NOMO-1 treated with dmso at 0.1 percent for 144 hours (cell line): ENCODE measurements at regions not wholly inside any gene's neighbourhood (a gene's known extent, or its start where the extent isn't known, plus 50 kb on each side); places are given as distances from the start of the nearest gene placed in this dataset.
"Not testable (repeated sequence)": the region's sequence is repeated elsewhere in the genome, so short reads cannot be mapped to it uniquely, and the experiment has no call there.

Source experiments
- DNase-seq: peaks from one replicate; lab custom pipeline; 2025; ENCODE audit not compliant: unreplicated experiment; lab: John Stamatoyannopoulos, UW

DNA sequence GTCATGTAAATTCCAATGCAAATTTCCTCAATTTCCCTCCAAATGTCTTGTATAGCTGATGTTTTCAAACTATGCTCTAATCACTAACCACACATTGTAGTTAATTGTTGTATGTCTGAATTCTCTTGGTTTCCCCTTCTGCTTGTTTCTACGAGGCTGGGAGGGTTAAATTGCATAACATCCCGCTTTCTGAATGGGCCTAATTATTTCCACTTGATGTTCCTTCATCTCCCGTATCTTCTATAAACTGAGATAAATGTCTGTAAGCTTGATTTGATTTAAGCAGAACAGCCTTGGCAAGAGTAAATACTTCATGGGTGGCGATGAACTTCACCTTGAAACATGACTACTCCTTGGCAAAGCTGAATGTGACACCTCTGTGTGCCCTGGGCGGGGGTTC, 72.2 kb downstream of the SERINC2 start:
- no peak for DNase-seq

DNA sequence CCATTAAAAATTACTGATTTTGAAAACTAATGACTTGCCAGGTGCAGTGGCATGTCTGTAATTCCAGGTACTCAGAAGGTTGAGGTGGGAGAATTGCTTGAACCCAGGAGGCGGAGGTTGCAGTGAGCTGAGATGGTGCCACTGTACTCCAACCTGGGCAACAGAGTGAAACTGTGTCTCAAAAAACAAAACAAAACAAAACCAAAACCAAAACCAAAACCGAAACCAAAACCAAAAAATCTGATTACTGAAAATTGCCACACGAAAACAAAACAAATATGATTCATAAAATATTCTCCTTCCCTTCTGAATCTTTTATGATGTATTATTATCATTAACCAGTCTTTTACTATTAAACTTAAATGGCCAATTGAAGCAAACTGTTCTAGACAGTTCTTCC, 74.1 kb downstream of the SERINC2 start:
- DNase-seq = no peak

DNA sequence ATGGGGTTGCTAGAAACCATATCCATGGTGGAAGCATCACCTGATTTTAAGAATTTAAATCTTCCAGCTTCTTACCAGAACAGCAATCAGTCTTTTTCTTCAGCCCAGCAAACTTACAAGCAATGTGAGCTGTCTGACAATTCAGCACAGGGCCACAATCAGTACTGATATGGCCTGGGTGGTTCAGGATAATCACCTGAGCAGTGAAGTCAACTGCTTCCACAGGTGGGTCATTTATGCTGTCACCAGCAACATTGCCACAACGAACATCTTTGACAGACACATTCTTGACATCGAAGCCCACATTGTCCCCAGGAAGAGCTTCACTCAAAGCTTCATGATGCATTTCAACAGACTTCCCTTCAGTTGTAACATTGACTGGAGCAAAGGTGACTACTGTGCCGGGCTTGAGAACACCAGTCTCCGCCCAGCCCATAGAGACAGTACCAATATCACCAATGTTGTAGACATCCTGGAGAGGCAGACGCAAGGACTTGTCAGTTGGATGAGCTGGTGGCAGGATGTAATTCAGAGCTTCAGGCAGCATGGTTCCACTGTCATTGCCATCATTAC, 74.8 kb downstream of the SERINC2 start:
- DNase-seq = no peak

DNA sequence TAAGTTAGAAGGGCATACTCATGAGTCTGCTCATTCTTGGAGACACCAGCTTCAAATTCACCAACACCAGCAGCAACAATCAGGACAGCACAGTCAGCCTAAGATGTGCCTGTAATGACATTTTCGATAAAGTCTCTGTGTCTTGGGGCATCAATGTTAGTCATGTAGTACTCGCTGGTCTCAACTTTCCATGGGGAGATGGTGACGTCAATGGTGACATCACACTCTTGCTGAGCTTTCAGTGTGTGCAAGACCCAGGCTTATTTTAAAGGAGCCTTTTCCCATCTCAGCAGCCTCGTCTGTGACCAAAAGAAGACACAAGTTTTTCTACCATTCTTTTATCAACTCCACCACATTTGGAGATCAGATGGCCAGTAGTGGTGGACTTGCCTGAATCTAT, 75.5 kb downstream of the SERINC2 start:
- no peak for DNase-seq

DNA sequence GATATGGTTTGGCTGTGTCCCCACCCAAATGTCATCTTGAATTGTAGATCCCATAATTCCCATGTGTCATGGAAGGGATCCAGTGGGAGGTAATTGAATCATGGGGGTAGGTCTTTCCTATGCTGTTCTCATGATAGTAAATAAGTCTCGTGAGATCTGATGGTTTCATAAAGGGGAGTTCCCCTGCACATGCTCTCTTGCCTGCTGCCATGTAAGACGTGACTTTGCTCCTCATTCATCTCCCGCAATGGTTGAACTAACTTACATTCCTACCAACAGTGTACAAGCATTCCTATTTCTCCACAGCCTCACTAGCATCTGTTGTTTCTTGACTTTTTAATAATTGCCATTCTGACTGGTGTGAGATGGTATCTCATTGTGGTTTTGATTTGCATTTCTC, 76.6 kb downstream of the SERINC2 start:
- DNase-seq = not testable (repeated sequence)

DNA sequence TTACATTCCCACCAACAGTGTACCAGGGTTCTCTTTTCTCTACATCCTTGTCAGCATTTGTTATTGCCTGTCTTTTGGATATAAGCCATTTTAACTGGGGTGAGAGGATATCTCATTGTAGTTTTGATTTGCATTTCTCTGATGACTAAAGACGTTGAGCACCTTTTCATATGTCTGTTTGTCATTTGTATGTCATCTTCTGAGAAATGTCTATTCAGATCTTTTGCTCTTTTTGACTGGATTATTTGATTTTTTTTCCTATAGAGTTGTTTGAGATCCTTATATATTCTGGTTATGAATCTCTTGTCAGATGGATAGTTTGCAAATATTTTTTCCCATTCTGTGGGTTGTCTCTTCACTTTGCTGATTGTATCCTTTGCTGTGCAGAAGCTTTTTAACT, 77.6 kb downstream of the SERINC2 start:
- not testable (repeated sequence) for DNase-seq

DNA sequence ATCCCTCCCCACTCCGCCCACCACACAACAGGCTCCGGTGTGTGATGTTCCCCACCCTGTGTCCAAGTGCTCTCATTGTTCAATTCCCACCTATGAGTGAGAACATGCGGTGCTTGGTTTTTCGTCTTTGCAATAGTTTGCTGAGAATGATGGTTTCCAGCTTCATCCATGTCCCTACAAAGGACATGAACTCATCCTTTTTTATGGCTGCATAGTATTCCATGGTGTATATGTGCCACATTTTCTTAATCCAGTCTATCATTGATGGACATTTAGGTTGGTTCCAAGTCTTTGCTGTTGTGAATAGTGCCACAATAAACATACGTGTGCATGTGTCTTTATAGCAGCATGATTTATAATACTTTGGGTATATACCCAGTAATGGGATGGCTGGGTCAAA, 81.0 kb upstream of the TINAGL1 start:
- not testable (repeated sequence) for DNase-seq

DNA sequence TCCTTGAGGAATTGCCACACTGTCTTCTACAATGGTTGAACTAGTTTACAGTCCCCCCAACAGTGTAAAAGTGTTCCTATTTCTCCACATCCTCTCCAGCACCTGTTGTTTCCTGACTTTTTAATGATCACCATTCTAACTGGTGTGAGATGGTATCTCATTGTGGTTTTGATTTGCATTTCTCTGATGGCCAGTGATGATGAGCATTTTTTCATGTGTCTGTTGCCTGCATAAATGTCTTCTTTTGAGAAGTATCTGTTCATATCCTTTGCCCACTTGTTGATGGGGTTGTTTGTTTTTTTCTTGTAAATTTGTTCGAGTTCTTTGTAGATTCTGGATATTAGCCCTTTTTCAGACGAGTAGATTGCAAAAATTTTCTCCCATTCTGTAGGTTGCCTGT, 80.5 kb upstream of the TINAGL1 start:
- not testable (repeated sequence) for DNase-seq

DNA sequence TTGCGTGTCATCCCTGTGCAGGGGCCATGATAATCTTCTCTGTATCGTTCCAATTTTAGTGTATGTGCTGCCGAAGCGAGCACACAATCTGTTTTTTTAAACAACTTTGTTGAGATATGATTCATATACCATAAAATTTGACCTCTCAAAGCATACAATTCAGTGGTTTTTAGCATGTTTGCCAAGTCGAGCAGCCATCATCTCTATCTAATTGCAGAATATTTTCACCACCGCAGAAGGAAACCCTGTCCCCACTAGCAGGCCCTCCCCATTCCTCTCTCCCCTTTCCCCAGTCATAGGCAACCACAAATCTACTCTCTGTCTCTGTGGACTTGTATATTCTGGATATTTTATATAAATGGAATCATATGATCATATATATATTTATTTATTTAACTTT, 78.7 kb upstream of the TINAGL1 start:
- no peak for DNase-seq

DNA sequence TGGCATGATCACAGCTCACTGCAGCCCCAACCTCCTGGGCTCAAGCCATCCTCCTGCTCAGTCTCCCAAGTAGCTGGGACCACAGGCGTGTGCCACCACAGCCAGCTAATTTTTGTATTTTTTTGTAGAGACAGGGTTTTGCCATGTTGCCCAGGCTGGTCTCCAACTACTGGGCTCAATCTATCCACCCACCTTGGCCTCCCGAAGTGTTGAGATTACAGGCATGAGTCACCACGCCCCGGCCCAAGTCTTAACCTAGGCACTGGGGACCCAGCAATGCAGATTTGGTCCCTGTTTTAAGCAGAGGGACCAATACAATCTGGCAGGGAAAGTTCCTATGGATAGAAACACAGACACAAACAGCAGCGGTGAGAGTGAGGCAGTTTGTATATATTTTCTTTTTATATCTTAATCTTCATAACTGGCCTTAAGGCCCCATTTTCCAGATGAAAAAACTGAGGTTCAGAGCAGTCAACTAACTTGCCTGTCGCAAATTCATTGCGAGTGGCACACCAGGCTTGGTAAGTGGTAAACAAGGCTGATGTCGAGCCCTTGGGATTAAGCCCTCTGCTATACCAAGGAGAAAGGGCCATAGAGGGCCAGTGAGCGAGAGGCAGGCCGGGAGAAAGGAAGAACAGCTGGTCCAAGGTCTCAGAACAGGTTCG, 77.8 kb upstream of the TINAGL1 start:
- DNase-seq = no peak

DNA sequence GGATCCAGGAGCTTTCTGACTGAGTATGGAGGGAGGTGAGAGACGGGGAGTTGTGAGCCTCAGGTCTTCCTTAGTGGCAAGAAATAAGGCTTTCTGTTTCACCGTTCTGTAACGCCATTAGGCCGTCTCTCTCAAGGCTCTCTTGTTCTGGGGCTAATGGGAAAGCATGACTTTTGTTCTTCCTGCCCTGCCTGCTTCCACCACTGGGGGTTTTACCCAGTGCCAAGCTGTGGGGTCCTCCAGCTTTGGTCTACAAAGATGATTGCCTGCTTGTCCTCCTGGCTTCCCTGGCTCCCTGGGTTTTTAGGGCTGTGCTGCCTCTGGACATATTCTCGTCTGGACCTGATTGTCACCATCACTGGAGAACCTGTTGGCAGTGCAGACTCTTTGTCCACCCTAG, 74.8 kb upstream of the TINAGL1 start:
- no peak for DNase-seq

DNA sequence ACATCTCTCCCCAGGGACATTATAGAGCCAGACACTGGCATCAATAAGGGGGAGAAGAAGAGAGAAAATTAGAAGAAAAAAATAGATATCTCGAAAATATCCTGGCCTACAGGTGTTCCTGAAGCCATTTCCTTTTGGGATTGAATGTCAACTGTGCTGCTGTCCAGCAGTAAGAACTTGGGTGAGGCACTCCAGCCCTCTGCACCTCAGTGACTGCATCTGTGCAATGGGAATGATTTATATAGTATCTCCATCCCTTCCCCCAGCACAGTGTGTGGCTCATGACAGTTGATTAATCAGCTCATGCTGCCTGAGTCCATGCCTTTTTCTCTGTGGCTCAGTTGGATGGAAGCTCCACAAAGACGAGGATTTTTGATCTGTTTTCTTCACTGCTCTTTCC, 74.1 kb upstream of the TINAGL1 start:
- DNase-seq = no peak

DNA sequence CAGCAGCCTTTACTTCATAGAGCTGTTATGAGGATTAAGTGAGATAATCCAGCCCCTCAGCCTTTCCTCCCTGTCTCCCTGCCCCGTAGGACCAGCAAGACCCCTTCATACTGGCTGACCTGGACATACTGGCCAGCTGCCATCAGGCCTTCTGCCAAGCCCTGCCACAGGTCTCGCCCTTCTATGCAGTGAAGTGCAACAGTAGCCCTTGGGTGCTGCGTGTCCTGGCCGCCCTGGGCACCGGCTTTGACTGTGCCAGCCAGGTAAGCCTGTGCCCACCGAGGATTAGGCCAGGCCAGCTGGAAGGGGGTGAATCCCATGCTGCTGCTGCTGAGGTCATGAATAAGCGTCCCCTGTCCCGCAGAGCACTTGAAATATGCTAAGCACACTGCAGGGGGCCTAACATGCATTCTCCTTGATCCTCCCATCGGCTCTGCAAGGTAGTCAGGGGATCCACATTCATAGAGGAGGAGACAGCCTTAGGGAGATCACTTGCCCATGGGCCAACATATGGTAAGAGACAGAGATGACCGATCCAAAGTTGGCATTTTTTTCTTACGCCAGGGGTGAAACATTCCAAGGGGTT, 73.3 kb upstream of the TINAGL1 start:
- no peak for DNase-seq

DNA sequence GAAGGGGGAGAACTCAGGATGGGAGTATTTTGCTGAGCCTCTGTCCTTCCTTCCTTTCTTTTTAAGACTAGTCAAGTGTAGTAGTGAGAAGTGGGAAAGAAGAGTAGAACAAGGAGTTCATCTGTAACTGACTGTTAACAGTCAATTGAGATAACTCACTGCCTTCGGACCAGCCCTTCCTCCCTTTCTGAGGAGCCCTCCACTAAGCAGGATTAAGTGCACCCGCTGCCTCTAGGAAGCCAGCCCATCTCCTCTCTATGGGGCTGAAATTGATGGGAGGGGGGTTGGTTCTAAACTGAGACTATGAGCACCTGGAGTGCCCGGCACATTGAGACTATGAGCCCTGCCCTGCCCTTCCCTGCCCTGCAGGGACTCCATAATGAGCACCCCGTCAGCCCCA, 72.7 kb upstream of the TINAGL1 start:
- DNase-seq = no peak

DNA sequence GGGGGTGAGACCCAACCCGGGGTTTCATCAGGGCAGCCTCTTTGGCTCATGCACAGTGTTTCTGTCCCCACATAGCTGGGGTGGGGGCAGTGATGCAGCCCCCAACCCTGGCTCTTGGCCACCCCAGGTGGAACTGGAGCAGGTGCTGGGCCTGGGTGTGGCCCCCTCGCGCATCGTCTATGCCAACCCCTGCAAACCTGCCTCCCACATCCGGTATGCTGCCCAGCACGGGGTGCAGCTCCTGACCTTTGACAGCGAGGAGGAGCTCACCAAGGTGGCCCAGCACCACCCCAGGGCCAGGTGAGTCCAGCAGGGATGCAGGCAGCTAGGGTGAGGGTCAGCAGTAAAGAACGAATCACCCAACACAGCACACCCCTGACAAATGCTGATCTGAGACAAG, 72.3 kb upstream of the TINAGL1 start:
- DNase-seq = no peak

DNA sequence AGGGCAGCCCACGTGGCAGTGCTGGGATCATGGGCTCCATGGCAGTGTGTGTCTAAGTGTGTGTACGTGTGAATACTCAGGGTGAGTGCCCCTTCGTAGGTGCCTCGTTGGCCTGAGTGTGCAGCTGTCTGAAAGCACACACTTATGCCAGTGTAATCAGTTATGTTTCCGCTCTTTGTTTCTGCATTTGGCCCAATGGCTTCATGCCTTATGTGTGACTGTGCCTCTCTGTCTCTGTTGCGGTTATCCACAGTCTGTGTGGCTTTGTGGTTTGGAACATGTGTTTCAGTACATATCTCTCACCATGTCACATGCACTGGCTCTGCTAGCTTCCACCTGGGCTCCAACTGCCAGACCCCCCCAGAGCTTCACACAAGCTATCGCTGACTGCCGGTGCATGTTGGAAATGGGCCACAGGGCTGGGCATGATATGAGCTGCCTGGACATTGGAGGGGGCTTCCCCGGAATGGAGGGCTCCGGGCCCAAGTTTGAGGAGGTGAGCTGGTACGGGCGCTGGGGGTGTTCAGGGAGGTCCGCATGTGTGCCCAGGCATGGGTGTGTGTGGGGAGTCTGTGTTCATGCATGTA, 70.3 kb upstream of the TINAGL1 start:
- DNase-seq = no peak

DNA sequence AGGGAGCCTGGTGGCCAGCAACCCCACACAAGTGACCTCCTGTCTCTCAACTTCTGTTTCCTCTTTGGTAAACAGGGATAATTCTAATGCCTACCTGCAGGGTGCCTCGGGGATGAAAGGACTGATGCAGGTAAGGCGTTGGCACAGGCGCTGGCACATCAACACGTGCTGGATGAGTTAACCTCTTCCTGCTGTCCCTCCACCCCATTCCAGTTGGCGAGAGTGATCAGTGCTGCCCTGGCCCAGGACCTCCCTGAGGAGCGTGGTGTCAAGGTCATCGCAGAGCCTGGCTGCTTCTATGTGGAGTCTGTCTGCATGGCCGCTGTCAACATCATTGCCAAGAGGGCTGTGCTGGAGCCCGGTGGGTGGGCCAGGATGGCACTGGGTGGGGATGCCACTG, 69.1 kb upstream of the TINAGL1 start:
- DNase-seq = no peak

DNA sequence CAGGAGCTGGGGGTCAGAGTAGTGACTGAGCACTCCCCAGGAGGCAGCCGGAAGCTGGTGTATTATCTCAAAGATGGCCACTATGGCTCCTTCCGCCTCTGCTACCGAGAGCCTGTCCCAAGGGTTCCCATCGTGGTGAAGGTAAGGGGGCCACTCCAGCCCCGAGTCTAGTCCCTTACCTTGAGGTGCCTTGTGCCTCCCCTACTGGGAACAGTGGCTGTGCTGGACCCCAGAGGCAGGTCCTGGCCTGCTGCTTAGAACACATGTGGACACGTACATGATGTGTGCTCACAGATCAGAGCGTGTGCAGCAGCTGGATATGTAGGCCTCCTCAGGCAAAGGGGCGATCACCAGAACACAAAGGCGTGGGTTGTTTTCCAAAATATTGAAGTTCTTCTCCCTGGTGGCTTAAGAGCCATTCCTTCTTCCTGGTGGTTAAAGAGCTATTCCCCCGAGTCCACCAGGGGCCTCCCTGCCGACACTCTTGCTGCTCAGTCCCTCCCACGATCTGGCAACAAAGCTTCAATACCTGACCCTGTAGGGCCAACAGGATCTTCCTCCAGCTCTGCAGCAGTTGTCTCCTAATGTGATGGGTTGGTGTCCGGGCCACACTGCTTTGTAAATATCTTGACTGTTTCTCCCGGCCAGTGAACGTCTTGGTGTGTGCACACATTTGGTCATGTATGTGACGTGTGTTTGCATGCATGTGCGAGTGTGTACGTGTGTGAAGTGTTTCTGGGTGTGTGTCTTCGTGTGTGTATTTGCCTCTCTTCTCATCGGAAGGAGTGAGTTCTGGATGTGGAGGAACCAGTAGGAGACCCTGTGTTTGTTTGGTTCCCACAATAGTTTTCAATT, 68.4 kb upstream of the TINAGL1 start:
- no peak for DNase-seq

DNA sequence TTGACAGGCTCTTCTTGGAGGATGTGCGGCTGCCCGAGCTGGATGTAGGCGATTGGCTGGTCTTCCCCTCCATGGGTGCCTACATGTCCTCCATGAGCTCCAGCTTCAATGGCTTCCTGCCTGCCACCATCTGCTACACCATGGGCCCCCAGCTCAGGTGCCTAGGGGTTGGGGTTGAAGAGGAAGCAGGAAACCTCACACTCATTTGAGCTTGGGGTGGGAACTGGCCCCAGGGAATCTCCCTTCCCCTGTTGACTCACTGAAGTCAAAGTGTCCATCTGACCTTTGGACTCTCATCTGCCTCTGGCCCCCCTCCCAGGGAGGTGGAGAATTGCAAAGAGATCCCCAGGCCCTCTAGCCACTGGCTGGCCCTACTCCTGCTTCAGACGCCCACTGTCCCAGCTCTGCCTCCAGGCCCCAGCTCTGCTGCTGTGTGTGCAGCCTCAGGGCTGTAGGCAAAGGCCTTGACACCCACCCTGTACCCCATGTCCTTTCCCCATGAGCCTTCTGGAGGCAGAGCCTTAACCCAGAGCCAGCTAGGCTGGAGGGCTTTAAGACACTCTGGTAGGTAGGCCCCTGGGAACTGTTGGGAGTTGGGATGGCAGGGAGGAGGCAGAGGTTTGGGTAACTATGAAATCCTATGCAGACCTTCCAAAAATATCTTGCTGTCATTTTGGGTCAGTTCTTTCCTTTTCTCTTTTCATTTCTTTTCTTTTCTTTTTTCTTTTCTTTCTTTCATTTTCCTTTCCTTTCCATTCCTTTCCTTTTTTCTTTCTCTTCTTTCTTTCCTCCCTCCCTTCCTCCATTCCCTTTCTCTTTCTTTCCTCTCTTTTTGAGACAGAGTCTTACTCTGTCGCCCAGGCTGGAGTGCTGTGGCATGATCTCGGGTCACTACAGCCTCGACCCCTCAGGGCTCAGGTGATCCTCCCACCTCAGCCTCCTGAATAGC, 66.9 kb upstream of the TINAGL1 start:
- DNase-seq = peak; percentile 52

DNA sequence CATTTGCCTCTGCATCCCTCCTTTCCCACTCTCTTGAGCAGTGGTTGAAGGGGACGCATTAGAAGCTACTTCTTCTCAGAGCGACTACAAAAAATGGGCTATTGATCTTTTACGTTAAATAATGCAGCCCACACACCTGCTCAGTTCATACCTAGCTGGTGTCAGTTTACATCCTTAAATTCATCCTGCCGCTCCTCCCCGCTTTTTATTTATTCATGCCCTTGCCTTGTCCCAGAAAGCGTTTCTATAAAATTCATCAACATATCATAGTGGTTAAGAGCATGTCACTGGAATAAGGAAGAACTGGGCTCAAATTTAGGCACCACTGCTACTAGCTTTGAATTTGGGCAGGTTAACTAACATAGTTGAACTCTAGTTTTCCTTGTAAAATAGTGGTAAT, 66.0 kb upstream of the TINAGL1 start:
- no peak for DNase-seq
